ENCODE measurements at regions not wholly inside any gene's neighbourhood (a gene's known extent, or its start where the extent isn't known, plus 50 kb on each side); places are given as distances from the start of the nearest gene placed in this dataset.

- no peak for DNase-seq
These were observed 66.0 kb upstream of the ZBED5 start for GRCh38 chr11:10923882-10924281.

- no peak for DNase-seq
These were observed 65.0 kb upstream of the ZBED5 start for GRCh38 chr11:10922892-10923291.

- no peak for DNase-seq
These were observed 63.0 kb upstream of the ZBED5 start for GRCh38 chr11:10920875-10921274.

- no peak for DNase-seq
These were observed 62.4 kb upstream of the ZBED5 start for GRCh38 chr11:10920205-10920604.

GRCh38 chr11:10918698-10919097 is 60.8 kb upstream of the ZBED5 start:
- no peak for DNase-seq

DNA sequence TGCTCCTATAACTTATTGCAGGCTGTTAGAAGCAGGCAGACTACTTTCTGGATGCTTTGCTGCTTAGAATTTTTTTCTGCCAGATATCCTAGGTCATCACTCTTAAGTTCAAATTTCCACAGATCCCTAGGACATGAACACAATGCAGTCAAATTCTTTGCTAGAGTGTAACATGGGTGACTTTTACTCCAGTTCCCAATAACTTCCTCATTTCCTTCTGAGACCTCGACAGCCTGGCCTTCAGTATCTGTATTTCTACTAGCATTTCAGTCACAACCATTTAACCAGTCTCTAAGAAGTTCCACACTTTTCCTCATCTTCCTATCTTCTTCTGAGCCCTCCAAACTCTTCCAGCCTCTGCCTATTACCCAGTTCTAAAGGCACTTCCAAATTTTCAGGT is 60.4 kb upstream of the ZBED5 start:
- DNase-seq: no peak

DNA sequence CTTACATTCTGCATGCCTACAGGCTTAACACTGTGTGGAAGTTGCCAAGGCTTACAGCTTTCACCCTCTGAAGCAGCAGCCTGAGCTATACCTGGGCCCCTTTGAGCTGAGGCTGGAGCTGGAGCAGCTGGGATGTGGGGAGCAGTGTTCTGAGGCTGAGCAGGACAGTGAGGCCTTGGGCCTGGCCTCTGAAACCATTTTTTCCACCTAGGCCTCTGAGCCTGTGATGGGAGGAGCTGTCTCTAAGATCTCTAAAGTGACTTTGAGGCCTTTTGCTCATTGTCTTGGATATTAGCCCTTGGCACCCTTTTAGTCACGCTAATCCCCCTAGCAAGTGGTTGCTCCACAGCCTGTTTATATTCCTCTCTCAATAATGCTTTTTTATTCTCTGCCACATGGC is 59.9 kb upstream of the ZBED5 start:
- no peak for DNase-seq

- DNase-seq: no peak
These were observed 58.8 kb upstream of the ZBED5 start for GRCh38 chr11:10916665-10917064.

DNA sequence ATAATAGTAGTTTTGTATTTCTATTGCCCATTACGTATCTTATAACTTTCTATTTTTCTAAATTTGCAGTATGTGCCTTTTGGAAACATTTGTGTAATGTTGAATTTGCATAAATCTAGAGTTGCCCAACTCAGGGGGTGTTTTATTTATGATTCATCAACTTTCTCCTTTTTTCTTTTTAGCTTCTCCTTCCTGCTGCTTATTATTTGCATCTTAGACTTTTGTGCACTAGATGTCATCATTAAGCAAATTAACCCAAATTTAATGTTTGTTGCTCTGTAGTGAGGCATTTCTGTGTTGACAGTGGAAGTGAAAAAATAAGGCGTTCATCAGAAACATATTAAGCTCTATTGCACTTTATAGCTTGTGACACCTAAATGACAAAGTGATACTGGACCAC is 56.2 kb upstream of the ZBED5 start:
- DNase-seq: no peak

- no peak for DNase-seq
These were observed 55.2 kb upstream of the ZBED5 start for GRCh38 chr11:10913075-10913474.

DNA sequence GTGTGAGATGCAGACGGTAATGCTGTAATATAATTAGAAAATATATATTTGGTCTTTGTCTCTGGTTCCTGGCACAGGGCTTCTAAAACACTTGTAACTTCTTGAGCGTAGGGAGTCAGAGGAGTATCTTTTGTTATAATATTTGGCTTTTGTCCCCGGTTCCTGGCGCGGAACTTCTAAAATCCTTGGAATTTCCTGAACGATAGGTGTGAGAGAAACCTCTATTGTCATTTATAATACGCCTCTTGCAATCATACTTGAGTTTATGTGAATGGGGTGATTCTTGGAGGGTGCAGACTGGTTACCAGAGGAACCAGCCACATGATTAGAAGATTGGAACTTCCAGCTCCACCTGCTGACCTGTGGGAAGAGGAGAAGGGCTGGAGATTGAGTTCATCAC is 54.1 kb upstream of the ZBED5 start:
- DNase-seq: no peak

DNA sequence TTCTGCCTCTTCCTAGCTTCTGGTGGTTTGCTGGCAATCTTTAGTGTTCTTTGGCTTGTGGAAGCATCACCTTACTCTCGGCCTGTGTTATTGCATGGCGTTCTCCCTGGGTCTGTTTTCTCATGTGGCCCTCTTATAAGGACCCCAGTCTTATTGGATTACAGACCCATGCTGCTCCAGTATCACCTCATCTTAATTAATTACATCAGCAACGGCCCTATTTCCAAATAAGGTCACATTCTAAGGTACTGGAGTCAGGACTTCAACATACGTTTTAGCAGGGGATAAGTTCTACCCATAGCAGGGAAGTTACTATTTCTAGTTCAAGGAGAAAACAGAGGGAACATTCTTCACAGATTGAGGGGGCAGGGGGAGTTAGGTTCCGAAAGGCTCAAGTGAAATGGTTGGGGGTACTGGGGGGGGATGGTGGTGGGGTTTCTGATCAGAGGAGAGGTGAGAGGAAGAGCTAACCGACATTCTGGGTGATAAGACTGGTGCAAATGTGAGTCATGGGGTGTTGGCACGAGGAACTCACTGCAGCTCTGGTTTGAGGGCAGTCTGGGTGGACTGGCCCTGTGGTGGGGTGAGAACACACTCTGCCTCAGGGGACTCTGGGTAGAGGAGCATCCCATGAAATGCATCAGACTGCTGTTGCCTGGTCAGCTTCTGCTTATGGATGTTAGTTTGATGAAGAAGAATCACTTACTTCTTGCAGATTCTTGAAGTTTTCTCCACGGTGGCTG is 51.5 kb upstream of the ZBED5 start:
- DNase-seq: no peak

DNA sequence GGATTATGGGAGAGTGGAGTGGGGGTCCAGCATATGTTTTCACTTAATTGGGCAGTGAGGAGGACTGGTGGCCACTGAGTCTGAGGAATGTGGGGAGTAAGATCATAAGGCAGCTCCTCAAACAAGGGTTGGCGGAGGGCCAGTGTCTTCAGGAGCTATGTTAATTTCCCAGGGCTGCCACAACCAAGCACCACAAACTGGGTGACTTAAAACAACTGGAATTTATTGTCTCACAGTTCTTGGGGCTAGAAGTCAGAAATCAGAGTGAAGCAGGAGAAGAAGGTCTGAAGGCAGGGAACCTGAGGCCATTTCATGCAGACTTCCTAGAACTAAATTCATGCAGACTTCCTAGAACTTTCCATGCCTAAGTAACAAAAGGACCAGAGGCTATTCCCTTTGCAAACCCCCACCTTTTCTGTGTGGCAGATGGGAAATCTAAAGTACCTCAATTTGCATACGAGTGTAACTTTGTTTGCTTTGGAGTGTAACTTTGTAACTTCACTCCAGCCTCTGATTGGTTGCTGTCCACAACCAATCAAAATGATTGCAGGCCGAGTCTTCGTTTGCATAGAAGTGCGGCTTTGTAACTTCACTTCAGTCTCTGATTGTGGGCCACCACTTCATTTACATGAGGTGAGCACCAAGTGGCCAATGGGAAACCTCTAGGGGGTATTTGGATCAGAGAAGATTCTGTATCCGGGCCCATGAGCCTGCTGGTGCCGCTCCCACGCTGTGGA is 50.5 kb upstream of the ZBED5 start:
- DNase-seq: no peak
